ENCODE measurements at regions not wholly inside any gene's neighbourhood (a gene's known extent, or its start where the extent isn't known, plus 50 kb on each side); places are given as distances from the start of the nearest gene placed in this dataset.

DNA sequence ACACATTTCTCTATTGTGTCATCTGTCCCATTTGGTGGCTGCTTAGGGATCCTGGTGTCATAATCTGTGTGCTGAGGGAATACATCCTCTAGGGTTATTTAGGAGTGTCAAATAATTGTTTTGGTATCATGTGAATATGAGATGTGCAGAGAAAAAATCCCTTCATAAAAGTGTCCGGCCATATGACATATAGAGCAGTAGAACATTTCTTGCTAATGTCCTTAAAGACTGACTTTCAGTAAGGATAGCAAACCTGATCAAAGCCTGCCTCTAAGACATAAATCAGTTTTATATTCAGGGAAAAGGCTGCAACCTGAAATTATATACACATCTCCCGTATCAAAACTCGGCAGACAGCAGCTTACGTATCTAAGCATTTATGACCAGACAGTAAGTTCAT, 211.6 kb downstream of the ADAM29 start:
- TF ChIP-seq, protein P1, sequence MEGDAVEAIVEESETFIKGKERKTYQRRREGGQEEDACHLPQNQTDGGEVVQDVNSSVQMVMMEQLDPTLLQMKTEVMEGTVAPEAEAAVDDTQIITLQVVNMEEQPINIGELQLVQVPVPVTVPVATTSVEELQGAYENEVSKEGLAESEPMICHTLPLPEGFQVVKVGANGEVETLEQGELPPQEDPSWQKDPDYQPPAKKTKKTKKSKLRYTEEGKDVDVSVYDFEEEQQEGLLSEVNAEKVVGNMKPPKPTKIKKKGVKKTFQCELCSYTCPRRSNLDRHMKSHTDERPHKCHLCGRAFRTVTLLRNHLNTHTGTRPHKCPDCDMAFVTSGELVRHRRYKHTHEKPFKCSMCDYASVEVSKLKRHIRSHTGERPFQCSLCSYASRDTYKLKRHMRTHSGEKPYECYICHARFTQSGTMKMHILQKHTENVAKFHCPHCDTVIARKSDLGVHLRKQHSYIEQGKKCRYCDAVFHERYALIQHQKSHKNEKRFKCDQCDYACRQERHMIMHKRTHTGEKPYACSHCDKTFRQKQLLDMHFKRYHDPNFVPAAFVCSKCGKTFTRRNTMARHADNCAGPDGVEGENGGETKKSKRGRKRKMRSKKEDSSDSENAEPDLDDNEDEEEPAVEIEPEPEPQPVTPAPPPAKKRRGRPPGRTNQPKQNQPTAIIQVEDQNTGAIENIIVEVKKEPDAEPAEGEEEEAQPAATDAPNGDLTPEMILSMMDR (IDR thresholded peaks at IDR 0.05), result no peak

DNA sequence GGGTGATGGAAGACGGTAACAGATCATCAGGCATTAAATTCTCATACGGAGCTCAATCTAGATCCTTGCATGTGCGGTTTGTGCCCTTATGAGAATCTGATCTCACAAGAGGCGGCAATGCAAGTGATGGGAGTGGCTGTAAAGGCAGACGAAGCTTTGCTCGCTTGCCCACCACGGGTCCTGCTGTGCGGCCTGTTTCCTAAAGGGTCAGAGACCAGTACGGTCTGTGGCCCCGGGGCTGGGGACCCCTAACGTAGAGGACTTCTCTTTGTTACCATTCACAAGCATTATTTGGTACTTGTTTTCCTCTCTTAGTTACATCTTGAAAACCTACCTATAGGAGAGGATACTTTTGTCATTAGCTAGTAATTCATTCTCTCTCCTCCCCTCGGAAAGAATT, 221.0 kb downstream of the ADAM29 start:
- TF ChIP-seq, protein P1 (IDR thresholded peaks at IDR 0.05), result no peak

DNA sequence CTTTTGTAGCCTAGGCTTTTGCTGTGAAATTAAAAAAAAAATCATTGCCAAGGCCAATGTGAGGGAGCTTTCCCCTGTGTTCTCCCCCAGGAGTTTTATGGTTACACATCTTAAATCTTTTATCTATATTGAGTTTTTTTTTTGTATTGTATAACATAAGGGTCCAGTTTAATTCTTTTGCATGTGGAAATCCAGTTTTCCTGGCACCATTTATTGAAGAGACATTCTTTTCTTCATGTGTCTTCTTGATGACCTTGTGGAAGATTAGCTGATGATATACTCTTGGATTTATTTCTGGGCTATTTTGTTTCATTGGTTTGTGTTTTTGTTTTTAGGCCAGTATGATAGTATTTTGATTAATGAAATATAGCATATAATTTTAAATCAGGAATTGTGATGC, 225.0 kb downstream of the ADAM29 start:
- TF ChIP-seq, protein P1 (IDR thresholded peaks at IDR 0.05), result no peak

DNA sequence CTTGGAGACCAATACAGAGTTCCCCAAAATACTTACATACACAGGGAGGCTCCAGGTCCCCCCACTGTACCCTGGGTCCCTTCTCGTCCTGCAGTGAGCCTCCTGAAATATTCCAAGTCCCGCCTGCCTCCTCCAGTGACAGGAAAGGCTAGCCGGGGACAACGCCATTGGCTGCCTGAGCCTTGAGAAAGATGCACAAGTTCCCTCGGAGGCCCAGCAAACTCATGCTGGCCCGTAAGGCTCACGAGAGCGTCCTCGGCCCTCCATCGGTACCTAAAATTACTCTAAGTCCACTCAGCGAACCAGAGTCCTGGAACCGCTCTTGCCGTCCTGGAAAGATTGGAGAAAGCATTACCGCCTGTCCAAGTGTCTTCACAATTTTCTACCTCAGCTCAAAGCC, 228.6 kb downstream of the ADAM29 start:
- TF ChIP-seq, protein P1 (IDR thresholded peaks at IDR 0.05), result no peak

DNA sequence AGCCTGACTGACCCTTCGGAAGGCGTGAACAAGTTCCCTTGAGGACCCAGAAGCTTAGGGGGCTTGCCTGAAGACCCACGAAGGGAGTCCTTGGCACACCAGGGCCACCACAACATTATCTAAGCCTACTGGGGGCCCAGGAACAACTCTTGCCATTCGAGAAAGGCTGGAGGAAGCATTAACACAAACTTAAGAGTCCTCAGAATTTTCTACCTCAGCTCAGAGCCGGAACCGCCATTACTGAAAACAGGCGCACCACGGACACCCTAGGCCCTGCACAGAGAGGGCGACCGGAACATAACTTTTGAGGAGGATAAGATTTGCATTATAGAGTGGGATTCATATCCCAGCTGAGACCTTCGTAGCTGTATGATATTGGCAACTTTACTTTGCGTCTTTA, 229.1 kb downstream of the ADAM29 start:
- TF ChIP-seq, protein P1 (IDR thresholded peaks at IDR 0.05), result no peak

DNA sequence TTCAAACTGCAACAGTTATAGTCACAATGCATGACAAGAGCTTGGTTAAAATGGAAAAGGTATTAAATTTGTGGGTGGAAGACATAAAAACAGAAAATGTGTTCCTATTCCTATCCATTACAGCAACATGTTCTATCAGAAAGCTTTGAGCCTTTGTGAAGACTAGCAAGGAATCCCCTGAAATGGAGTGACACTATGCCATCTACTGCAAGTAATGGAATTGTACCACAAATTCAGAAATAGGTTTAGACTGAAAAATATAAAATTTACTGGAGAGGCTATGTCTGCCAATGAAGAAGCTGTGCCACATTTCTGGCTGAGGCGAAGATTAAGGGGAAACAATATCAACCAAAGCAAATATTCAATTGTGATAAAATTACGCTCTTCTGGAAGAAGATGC, 247.9 kb downstream of the ADAM29 start:
- TF ChIP-seq, protein P1 (IDR thresholded peaks at IDR 0.05), result no peak

DNA sequence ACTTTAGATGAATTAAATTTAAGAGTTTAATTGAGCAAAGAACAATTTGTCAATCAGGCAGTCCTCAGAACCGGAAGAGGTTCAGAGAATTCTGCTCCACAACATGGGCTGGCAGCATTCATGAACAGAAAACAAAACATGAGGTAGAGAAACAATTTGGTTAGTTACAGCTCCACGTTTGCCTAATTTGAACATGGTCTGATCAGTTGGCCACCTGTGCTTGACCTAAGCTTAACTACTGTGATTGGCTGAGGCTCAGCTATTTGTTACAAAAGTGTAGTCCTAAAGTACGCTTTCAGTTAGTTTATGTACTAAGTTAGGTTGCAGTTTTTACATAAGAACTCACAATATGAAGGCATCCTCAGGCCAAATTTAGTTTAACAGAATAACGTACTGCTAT, 258.6 kb downstream of the ADAM29 start:
- TF ChIP-seq, protein P1 (IDR thresholded peaks at IDR 0.05), result no peak

DNA sequence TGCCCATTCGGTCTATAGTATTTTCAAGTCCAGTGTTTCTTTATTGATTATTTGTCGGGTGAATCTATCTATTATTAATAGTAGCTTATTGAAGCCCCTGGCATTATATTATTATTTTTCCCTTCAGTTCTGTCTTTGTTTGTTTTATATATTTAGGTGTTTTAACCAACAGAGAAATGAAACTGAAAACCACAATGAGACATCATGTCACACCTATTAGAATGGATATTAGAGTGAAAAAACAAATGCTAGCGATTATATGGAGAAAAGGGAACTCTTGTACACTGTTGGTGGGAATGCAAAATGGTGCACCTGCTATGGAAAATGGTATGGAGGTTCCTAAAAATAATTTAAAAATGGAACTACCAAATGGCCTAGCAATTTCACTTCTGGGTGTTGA, 272.5 kb downstream of the ADAM29 start:
- TF ChIP-seq, protein P1 (IDR thresholded peaks at IDR 0.05), result no peak

Measured in LNCAP (cell line).